ENCODE measurements at regions not wholly inside any gene's neighbourhood (a gene's known extent, or its start where the extent isn't known, plus 50 kb on each side); places are given as distances from the start of the nearest gene placed in this dataset.
"Not testable (repeated sequence)": the region's sequence is repeated elsewhere in the genome, so short reads cannot be mapped to it uniquely, and the experiment has no call there.

DNA sequence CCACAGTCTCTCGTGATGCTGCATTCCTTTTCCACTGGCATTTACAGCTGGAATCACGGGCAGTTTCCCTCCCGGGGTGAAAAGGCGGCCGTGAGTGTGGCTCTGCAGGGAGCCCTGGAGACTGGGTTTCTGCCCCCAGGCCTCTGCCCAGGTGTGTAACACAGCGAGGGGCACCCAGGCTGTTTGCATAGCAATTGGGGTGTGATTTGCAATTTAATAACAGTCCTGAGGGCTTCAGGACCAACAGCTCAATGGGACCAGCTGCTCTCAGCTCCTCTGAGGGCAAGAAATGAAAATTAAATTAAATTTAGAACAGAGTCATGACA is 99.0 kb upstream of the SHOX start:
- H3K36me3 ChIP-seq = no peaks in the 10 kb centered on the region
- H3K9me3 ChIP-seq = no peaks in the 10 kb centered on the region
- H3K27ac ChIP-seq = no peak overlapping the region
- H3K27me3 ChIP-seq = no peaks in the 10 kb centered on the region
- no peaks in the 10 kb centered on the region for H3K4me1 ChIP-seq
- DNase-seq (ENCODE audit: low spot score) = no peak
- no peak overlapping the region for H3K4me3 ChIP-seq
- TF ChIP-seq, protein P1, sequence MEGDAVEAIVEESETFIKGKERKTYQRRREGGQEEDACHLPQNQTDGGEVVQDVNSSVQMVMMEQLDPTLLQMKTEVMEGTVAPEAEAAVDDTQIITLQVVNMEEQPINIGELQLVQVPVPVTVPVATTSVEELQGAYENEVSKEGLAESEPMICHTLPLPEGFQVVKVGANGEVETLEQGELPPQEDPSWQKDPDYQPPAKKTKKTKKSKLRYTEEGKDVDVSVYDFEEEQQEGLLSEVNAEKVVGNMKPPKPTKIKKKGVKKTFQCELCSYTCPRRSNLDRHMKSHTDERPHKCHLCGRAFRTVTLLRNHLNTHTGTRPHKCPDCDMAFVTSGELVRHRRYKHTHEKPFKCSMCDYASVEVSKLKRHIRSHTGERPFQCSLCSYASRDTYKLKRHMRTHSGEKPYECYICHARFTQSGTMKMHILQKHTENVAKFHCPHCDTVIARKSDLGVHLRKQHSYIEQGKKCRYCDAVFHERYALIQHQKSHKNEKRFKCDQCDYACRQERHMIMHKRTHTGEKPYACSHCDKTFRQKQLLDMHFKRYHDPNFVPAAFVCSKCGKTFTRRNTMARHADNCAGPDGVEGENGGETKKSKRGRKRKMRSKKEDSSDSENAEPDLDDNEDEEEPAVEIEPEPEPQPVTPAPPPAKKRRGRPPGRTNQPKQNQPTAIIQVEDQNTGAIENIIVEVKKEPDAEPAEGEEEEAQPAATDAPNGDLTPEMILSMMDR (IDR thresholded peaks at IDR 0.05) = no peak

DNA sequence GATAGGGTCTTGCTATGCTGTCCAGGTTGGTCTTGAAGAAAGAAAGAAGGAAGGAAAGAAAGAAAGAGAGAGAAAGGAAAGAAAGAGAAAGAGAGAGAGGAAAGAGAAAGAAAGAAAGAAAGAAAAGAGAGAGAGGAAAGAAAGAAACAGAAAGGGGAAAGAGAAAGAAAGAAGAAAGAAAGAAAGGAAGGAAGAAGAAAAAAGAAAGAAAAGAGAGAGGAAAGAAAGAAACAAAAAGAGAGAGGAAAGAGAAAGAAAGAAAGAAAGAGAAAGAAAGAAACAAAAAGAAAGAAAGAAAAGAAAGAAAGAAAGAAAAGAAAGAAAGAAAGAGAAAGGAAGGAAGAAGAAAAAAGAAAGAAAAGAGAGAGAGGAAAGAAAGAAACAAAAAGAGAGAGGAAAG is 95.8 kb upstream of the SHOX start:
- H3K36me3 ChIP-seq = no peaks in the 10 kb centered on the region
- TF ChIP-seq, protein P1 (IDR thresholded peaks at IDR 0.05) = no peak
- no peak for DNase-seq (ENCODE audit: low spot score)
- H3K4me1 ChIP-seq = no peaks in the 10 kb centered on the region
- H3K27me3 ChIP-seq = no peaks in the 10 kb centered on the region
- H3K4me3 ChIP-seq = no peak overlapping the region
- H3K27ac ChIP-seq = no peak overlapping the region
- H3K9me3 ChIP-seq = peaks cover 0 to 5% of the 10 kb centered on the region in 2 donors

DNA sequence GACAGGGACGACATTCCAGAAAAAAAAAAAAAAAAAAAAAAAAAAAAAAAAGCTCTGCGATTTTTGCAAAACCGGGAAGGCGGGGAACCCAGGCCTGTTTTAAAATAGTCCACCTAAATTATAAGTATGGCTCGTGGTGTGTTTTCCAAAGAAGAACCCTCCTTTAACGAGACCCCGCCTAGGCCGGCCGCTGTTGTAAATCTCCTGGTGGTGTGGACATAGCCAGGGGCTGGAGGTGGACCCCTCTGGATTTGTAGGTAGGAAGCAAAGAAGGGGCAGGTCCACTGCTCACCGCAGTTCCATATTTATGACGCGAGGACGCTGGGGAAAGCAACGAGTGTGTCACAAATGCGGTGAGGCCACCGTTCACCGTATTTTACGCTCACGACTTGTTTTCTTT is 94.0 kb upstream of the SHOX start:
- no peaks in the 10 kb centered on the region for H3K36me3 ChIP-seq
- no peaks in the 10 kb centered on the region for H3K4me1 ChIP-seq
- DNase-seq (ENCODE audit: low spot score) = no peak
- no peaks in the 10 kb centered on the region for H3K27me3 ChIP-seq
- no peak overlapping the region for H3K4me3 ChIP-seq
- TF ChIP-seq, protein P1 (IDR thresholded peaks at IDR 0.05) = no peak
- H3K9me3 ChIP-seq = peaks cover 0 to 5% of the 10 kb centered on the region in 2 donors
- H3K27ac ChIP-seq = no peak overlapping the region

DNA sequence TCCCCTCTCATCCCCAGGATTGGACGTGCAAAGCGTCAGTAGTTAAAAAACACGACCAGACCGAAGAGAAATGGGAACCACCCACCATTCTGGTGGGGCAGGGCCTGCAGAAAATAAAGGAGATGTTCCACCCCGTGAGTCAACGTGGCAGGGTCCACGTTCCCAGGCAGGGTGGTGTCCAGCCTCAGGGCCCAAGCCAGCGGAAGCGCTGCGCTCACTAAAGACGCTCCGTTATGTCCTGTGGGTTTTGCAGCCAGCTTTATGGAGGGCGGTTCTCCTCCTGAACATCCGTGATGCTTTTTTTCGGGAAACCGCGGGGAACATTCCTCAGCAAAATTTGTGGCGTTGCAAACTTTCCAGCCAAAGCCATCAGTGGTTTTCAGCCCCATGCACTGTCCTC is 93.4 kb upstream of the SHOX start:
- no peaks in the 10 kb centered on the region for H3K36me3 ChIP-seq
- TF ChIP-seq, protein P1 (IDR thresholded peaks at IDR 0.05) = no peak
- no peak overlapping the region for H3K4me3 ChIP-seq
- H3K9me3 ChIP-seq = peaks cover 0 to 5% of the 10 kb centered on the region in 2 donors
- no peak overlapping the region for H3K27ac ChIP-seq
- no peaks in the 10 kb centered on the region for H3K27me3 ChIP-seq
- H3K4me1 ChIP-seq = no peaks in the 10 kb centered on the region
- DNase-seq (ENCODE audit: low spot score) = no peak

DNA sequence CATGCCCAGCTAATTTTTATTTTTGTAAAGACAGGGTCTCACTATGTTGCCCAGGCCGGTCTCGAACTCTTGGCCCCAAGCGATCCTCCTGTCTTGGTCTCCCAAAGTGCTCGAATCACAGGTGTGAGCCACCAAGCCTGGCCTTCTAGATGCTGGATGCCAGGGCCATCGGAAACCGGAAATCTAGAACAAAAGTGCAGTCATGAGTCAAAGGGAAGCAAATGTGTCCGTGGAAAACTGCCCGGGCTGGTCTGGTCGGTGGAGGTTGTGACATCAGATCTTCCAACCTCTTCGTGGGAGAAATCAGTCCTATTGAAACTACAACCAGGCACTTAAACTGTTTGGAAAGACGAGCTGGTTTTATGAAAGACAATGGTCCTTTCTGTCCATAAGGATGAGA is 92.3 kb upstream of the SHOX start:
- Histone ChIP-seq H3K36me3 (no peaks in the 10 kb centered on the region), H3K4me1 (no peaks in the 10 kb centered on the region), H3K4me3 (no peak overlapping the region), H3K27ac (no peak overlapping the region), H3K27me3 (no peaks in the 10 kb centered on the region), H3K9me3 (peaks cover 0 to 5% of the 10 kb centered on the region in 2 donors)
- TF ChIP-seq, protein P1 (IDR thresholded peaks at IDR 0.05) = no peak
- DNase-seq (ENCODE audit: low spot score) = no peak

DNA sequence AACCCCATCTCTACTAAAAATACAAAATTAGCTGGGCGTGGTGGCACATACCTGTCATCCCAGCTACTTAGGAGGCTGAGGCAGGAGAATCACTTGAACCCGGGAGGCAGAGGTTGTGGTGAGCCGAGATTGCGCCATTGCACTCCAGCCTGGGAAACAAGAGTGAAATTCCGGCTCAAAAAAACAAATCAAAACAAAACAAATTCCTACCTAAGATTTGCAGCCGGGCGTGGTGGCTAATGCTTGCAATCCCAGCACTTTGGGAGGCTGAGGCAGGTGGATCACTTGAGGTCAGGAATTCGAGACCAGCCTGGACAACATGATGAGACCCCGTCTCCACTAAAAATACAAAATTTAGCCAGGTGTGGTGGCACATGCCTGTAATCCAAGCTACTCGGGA is 89.6 kb upstream of the SHOX start:
- not testable (repeated sequence) for H3K27me3 ChIP-seq; H3K4me1 ChIP-seq; H3K27ac ChIP-seq; H3K36me3 ChIP-seq; H3K4me3 ChIP-seq; DNase-seq (ENCODE audit: low spot score); H3K9me3 ChIP-seq

Data from right atrium auricular region (tissue), 2 donors.